ENCODE measurements at regions not wholly inside any gene's neighbourhood (a gene's known extent, or its start where the extent isn't known, plus 50 kb on each side); places are given as distances from the start of the nearest gene placed in this dataset.
"Not testable (repeated sequence)": the region's sequence is repeated elsewhere in the genome, so short reads cannot be mapped to it uniquely, and the experiment has no call there.

GRCh38 chr13:80712026-80712425 lies 371.1 kb upstream of the SPRY2 start:
- in situ Hi-C loops (cut with MboI; ENCODE audit: low sequenced_read_pairs): no loop called here
- no peak for DNase-seq (ENCODE audit: low spot score in 2 of 2)

GRCh38 chr13:80708791-80709190 lies 367.9 kb upstream of the SPRY2 start:
- H3K27me3 ChIP-seq (ENCODE audit: low read depth): no peaks in the 10 kb centered on the region
- H3K9me3 ChIP-seq: no peaks in the 10 kb centered on the region
- no peaks in the 10 kb centered on the region for H3K36me3 ChIP-seq (replicated peaks)
- H3K4me3 ChIP-seq: no peak overlapping the region
- no peak for DNase-seq (ENCODE audit: low spot score in 2 of 2)
- no peaks in the 10 kb centered on the region for H3K4me1 ChIP-seq
- in situ Hi-C loops (cut with MboI; ENCODE audit: low sequenced_read_pairs): no loop called here

More at GRCh38 chr13:80712026-80712425, 371.1 kb upstream of the SPRY2 start:
- no peaks in the 10 kb centered on the region for H3K36me3 ChIP-seq (replicated peaks)
- no peak overlapping the region for H3K4me3 ChIP-seq
- H3K27me3 ChIP-seq (ENCODE audit: low read depth): no peaks in the 10 kb centered on the region
- H3K4me1 ChIP-seq: no peaks in the 10 kb centered on the region
- H3K9me3 ChIP-seq: no peaks in the 10 kb centered on the region

GRCh38 chr13:80707000-80707983 lies 366.4 kb upstream of the SPRY2 start:
- Histone ChIP-seq H3K9me3 (no peaks in the 10 kb centered on the region), H3K4me1 (no peaks in the 10 kb centered on the region), H3K4me3 (no peak overlapping the region), H3K36me3 (replicated peaks) (no peaks in the 10 kb centered on the region), H3K27me3 (ENCODE audit: low read depth) (no peaks in the 10 kb centered on the region)
- in situ Hi-C loops (cut with MboI; ENCODE audit: low sequenced_read_pairs): no loop called here
- DNase-seq (ENCODE audit: low spot score in 2 of 2): no peak

- H3K27me3 ChIP-seq (ENCODE audit: low read depth): no peaks in the 10 kb centered on the region
- H3K4me1 ChIP-seq: no peaks in the 10 kb centered on the region
- H3K36me3 ChIP-seq (replicated peaks): no peaks in the 10 kb centered on the region
- DNase-seq (ENCODE audit: low spot score in 2 of 2): no peak
- H3K4me3 ChIP-seq: no peak overlapping the region
- H3K9me3 ChIP-seq: no peaks in the 10 kb centered on the region
- in situ Hi-C loops (cut with MboI; ENCODE audit: low sequenced_read_pairs): no loop called here
Measured at GRCh38 chr13:80706164-80706471, 365.2 kb upstream of the SPRY2 start.

GRCh38 chr13:80705371-80706163 lies 364.6 kb upstream of the SPRY2 start:
- in situ Hi-C loops (cut with MboI; ENCODE audit: low sequenced_read_pairs): no loop called here
- no peaks in the 10 kb centered on the region for H3K4me1 ChIP-seq
- no peak overlapping the region for H3K4me3 ChIP-seq
- H3K36me3 ChIP-seq (replicated peaks): no peaks in the 10 kb centered on the region
- no peaks in the 10 kb centered on the region for H3K27me3 ChIP-seq (ENCODE audit: low read depth)
- no peaks in the 10 kb centered on the region for H3K9me3 ChIP-seq
- no peak for DNase-seq (ENCODE audit: low spot score in 2 of 2)

GRCh38 chr13:80704369-80704768 lies 363.4 kb upstream of the SPRY2 start:
- no peaks in the 10 kb centered on the region for H3K9me3 ChIP-seq
- DNase-seq (ENCODE audit: low spot score in 2 of 2): no peak
- no peaks in the 10 kb centered on the region for H3K36me3 ChIP-seq (replicated peaks)
- no peaks in the 10 kb centered on the region for H3K4me1 ChIP-seq
- in situ Hi-C loops (cut with MboI; ENCODE audit: low sequenced_read_pairs): no loop called here
- H3K4me3 ChIP-seq: no peak overlapping the region
- no peaks in the 10 kb centered on the region for H3K27me3 ChIP-seq (ENCODE audit: low read depth)

- Histone ChIP-seq H3K27me3 (ENCODE audit: low read depth) (no peaks in the 10 kb centered on the region), H3K4me3 (no peak overlapping the region), H3K36me3 (replicated peaks) (no peaks in the 10 kb centered on the region), H3K9me3 (no peaks in the 10 kb centered on the region), H3K4me1 (no peaks in the 10 kb centered on the region)
- DNase-seq (ENCODE audit: low spot score in 2 of 2): no peak
- in situ Hi-C loops (cut with MboI; ENCODE audit: low sequenced_read_pairs): no loop called here
Measured at GRCh38 chr13:80695841-80696240, 354.9 kb upstream of the SPRY2 start.

- H3K4me3 ChIP-seq; H3K27me3 ChIP-seq (ENCODE audit: low read depth); H3K36me3 ChIP-seq (replicated peaks); H3K9me3 ChIP-seq; in situ Hi-C loops (cut with MboI; ENCODE audit: low sequenced_read_pairs); DNase-seq (ENCODE audit: low spot score in 2 of 2); H3K4me1 ChIP-seq: not testable (repeated sequence)
Measured at GRCh38 chr13:80691814-80692213, 350.9 kb upstream of the SPRY2 start.

- Histone ChIP-seq H3K9me3 (no peaks in the 10 kb centered on the region), H3K4me1 (no peaks in the 10 kb centered on the region), H3K36me3 (replicated peaks) (no peaks in the 10 kb centered on the region), H3K27me3 (ENCODE audit: low read depth) (no peaks in the 10 kb centered on the region), H3K4me3 (no peak overlapping the region)
- no peak for DNase-seq (ENCODE audit: low spot score in 2 of 2)
- in situ Hi-C loops (cut with MboI; ENCODE audit: low sequenced_read_pairs): no loop called here
Measured at GRCh38 chr13:80690208-80690607, 349.3 kb upstream of the SPRY2 start.

GRCh38 chr13:80688593-80688992 lies 347.7 kb upstream of the SPRY2 start:
- Histone ChIP-seq H3K4me3 (no peak overlapping the region), H3K9me3 (no peaks in the 10 kb centered on the region), H3K27me3 (ENCODE audit: low read depth) (no peaks in the 10 kb centered on the region), H3K36me3 (replicated peaks) (no peaks in the 10 kb centered on the region), H3K4me1 (no peaks in the 10 kb centered on the region)
- DNase-seq (ENCODE audit: low spot score in 2 of 2): no peak
- in situ Hi-C loops (cut with MboI; ENCODE audit: low sequenced_read_pairs): no loop called here

GRCh38 chr13:80685942-80686341 lies 345.0 kb upstream of the SPRY2 start:
- H3K36me3 ChIP-seq (replicated peaks): no peaks in the 10 kb centered on the region
- H3K4me1 ChIP-seq: no peaks in the 10 kb centered on the region
- H3K27me3 ChIP-seq (ENCODE audit: low read depth): no peaks in the 10 kb centered on the region
- no peak for DNase-seq (ENCODE audit: low spot score in 2 of 2)
- in situ Hi-C loops (cut with MboI; ENCODE audit: low sequenced_read_pairs): no loop called here
- no peaks in the 10 kb centered on the region for H3K9me3 ChIP-seq
- no peak overlapping the region for H3K4me3 ChIP-seq

GRCh38 chr13:80684217-80684991 lies 343.5 kb upstream of the SPRY2 start:
- Histone ChIP-seq H3K4me1 (no peaks in the 10 kb centered on the region), H3K4me3 (no peak overlapping the region), H3K36me3 (replicated peaks) (no peaks in the 10 kb centered on the region), H3K9me3 (no peaks in the 10 kb centered on the region), H3K27me3 (ENCODE audit: low read depth) (no peaks in the 10 kb centered on the region)
- in situ Hi-C loops (cut with MboI; ENCODE audit: low sequenced_read_pairs): no loop called here
- no peak for DNase-seq (ENCODE audit: low spot score in 2 of 2)

GRCh38 chr13:80680786-80681366 lies 339.9 kb upstream of the SPRY2 start:
- Histone ChIP-seq H3K9me3 (no peaks in the 10 kb centered on the region), H3K27me3 (ENCODE audit: low read depth) (no peaks in the 10 kb centered on the region), H3K36me3 (replicated peaks) (no peaks in the 10 kb centered on the region), H3K4me1 (no peaks in the 10 kb centered on the region), H3K4me3 (no peak overlapping the region)
- DNase-seq (ENCODE audit: low spot score in 2 of 2): no peak
- in situ Hi-C loops (cut with MboI; ENCODE audit: low sequenced_read_pairs): no loop called here

All from HAP-1 (cell line).